ENCODE measurements at regions not wholly inside any gene's neighbourhood (a gene's known extent, or its start where the extent isn't known, plus 50 kb on each side); places are given as distances from the start of the nearest gene placed in this dataset.

- DNase-seq, result no peak
Observed at GRCh38 chr6:139666284-139666683, 291.8 kb upstream of the CITED2 start.

GRCh38 chr6:139663996-139664395 is 289.5 kb upstream of the CITED2 start:
- DNase-seq, result no peak

- DNase-seq, result no peak
Observed at GRCh38 chr6:139659711-139660110, 285.3 kb upstream of the CITED2 start.

GRCh38 chr6:139659196-139659595 is 284.7 kb upstream of the CITED2 start:
- DNase-seq, result no peak

- DNase-seq, result no peak
Observed at GRCh38 chr6:139657119-139657518, 282.7 kb upstream of the CITED2 start.

GRCh38 chr6:139655783-139656705 is 281.6 kb upstream of the CITED2 start:
- no peak for DNase-seq

GRCh38 chr6:139654888-139655782 is 280.7 kb upstream of the CITED2 start:
- DNase-seq, result no peak

- DNase-seq, result no peak
Observed at GRCh38 chr6:139654309-139654708, 279.9 kb upstream of the CITED2 start.

GRCh38 chr6:139653111-139653510 is 278.7 kb upstream of the CITED2 start:
- DNase-seq, result peak in 1 of 3 donors; percentile 17

GRCh38 chr6:139650941-139651340 is 276.5 kb upstream of the CITED2 start:
- DNase-seq, result no peak

- DNase-seq, result peak in 2 of 3 donors; percentile 32 to 40
Observed at GRCh38 chr6:139649732-139650131, 275.3 kb upstream of the CITED2 start.

GRCh38 chr6:139649128-139649527 is 274.7 kb upstream of the CITED2 start:
- DNase-seq, result no peak

- DNase-seq, result peak; percentile 55 to 71 (median 63)
Observed at GRCh38 chr6:139648430-139649000, 274.1 kb upstream of the CITED2 start.

GRCh38 chr6:139647841-139648240 is 273.4 kb upstream of the CITED2 start:
- no peak for DNase-seq

GRCh38 chr6:139647016-139647415 is 272.6 kb upstream of the CITED2 start:
- no peak for DNase-seq

- DNase-seq, result no peak
Observed at GRCh38 chr6:139644821-139645220, 270.4 kb upstream of the CITED2 start.

GRCh38 chr6:139643986-139644385 is 269.5 kb upstream of the CITED2 start:
- no peak for DNase-seq

GRCh38 chr6:139642346-139642745 is 267.9 kb upstream of the CITED2 start:
- DNase-seq, result no peak

GRCh38 chr6:139641376-139641775 is 266.9 kb upstream of the CITED2 start:
- no peak for DNase-seq

GRCh38 chr6:139640921-139641320 is 266.5 kb upstream of the CITED2 start:
- DNase-seq, result peak in 1 of 3 donors; percentile 19

GRCh38 chr6:139640448-139640847 is 266.0 kb upstream of the CITED2 start:
- DNase-seq, result peak in 1 of 3 donors; percentile 28

GRCh38 chr6:139639507-139639906 is 265.1 kb upstream of the CITED2 start:
- peak in 2 of 3 donors; percentile 35 to 51 for DNase-seq

All from suppressor macrophage treated with lipopolysaccharide for 1 hour (primary cell).